Aorta (tissue), 5 donors: ENCODE measurements at regions not wholly inside any gene's neighbourhood (a gene's known extent, or its start where the extent isn't known, plus 50 kb on each side); places are given as distances from the start of the nearest gene placed in this dataset.

Experiments used
- ATAC-seq: fragments of 200-7000 bp; cut with Tn5 transposase; one replicate; pipeline ENCODE4 v1.9.1; 2022; ENCODE audit warnings: moderate library complexity; ENCODE audit not compliant: low FRiP score
- DNase-seq, 2 donors: peaks; one replicate each; pipeline ENCODE4 v3.0.0-alpha.2; 2020
- H3K27ac ChIP-seq, 2 donors: one replicate each; pipeline ENCODE4 v1.5.1; 2013; ENCODE audit warnings: low read length in 2 of 2, mild to moderate bottlenecking in 2 of 2, moderate library complexity in 2 of 2, control low read depth in 1 of 2, inconsistent platforms in 1 of 2, low read depth in 1 of 2
- H3K27me3 ChIP-seq, 2 donors: one replicate each; pipeline ENCODE4 v1.6.1; 2013; ENCODE audit warnings: control low read depth in 1 of 2, low read length in 1 of 2, mild to moderate bottlenecking in 1 of 2, moderate library complexity in 1 of 2; ENCODE audit not compliant: insufficient read depth in 2 of 2, control insufficient read depth in 1 of 2
- H3K36me3 ChIP-seq, 2 donors: one replicate each; pipeline ENCODE4 v1.6.1; 2013; ENCODE audit warnings: control low read depth in 1 of 2, low read length in 1 of 2, mild to moderate bottlenecking in 1 of 2; ENCODE audit not compliant: insufficient read depth in 2 of 2, control insufficient read depth in 1 of 2
- H3K4me1 ChIP-seq, 2 donors: one replicate each; pipeline ENCODE4 v1.6.1; 2013; ENCODE audit warnings: low read length in 2 of 2, control low read depth in 1 of 2, mild to moderate bottlenecking in 1 of 2, moderate library complexity in 1 of 2; ENCODE audit not compliant: insufficient read depth in 2 of 2, control insufficient read depth in 1 of 2
- H3K4me3 ChIP-seq, 2 donors: one replicate each; pipeline ENCODE4 v1.5.1; 2013; ENCODE audit warnings: low read length in 2 of 2, control low read depth in 1 of 2, mild to moderate bottlenecking in 1 of 2
- H3K9me3 ChIP-seq: one replicate; pipeline ENCODE4 v1.6.1; 2013; ENCODE audit warnings: mild to moderate bottlenecking, low read length; ENCODE audit not compliant: control insufficient read depth
- WGBS, 2 donors: extraction: QIAGEN DNeasy Blood & Tissue Kit; methylation state at CpG; one replicate each; pipeline ENCODE4 v1.1.7; 2013; 5-methylcytosine and 5-hydroxymethylcytosine counted together
- intact Hi-C, 2 donors: fragments of 100-400 bp; cut with DNase I; formaldehyde crosslinking; loops; one replicate each; pipeline versions ENCODE4 v1.14.2 to v1.15.0; 2022
- donor health status: healthy with polysubstance abuse.
- donor health status: Bipolar disorder and iron deficiency.
- donor health status: DM: no; HTN: no; CAD: no.
- donor health status: DM: no; HTN: no; CAD: no.
- donor health status: DM: yes; HTN: yes; CAD: no.

GRCh38 chr10:84811113-84811512 is 482.7 kb downstream of the CCSER2 start:
- no peak overlapping the region for H3K4me3 ChIP-seq
- ATAC-seq (no peak), DNase-seq (no peak)
- H3K27ac ChIP-seq, result no peak overlapping the region
- WGBS, 2 donors, result 63% methylated on average over 5 of the region's 5 CpGs
- intact Hi-C loops, result no loop called here
- H3K9me3 ChIP-seq, result peaks cover 1% of the 10 kb centered on the region
- no peaks in the 10 kb centered on the region for H3K4me1 ChIP-seq
- no peaks in the 10 kb centered on the region for H3K27me3 ChIP-seq
- H3K36me3 ChIP-seq, result no peaks in the 10 kb centered on the region

DNA sequence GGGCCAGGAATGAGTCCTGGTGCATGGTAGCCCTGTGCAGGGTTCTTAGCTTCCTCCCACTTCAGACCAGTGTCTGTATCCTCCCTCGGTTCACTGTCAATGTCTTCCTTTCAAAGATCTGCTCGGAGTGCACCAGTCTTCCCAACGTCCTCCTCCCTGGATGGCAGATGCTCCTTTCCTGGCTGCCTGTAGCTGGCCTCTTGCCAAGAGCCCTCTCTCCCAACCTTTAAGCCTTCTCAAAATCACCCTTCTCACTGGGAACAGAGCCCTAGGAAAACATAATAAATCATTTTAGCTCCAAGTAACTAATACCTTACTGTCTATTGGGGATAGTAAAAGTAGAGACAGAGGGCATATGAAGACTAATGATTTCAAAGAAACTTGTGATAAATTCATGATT is 490.6 kb downstream of the CCSER2 start:
- intact Hi-C loops, result no loop called here
- peaks cover 0 to 1% of the 10 kb centered on the region in 2 donors for H3K27me3 ChIP-seq
- WGBS, 2 donors, result 82 to 88% methylated on average over 3 of the region's 3 CpGs
- ATAC-seq (no peak), DNase-seq (no peak)
- H3K9me3 ChIP-seq, result peaks cover 2% of the 10 kb centered on the region
- H3K36me3 ChIP-seq, result no peaks in the 10 kb centered on the region
- no peaks in the 10 kb centered on the region for H3K4me1 ChIP-seq
- H3K4me3 ChIP-seq, result no peak overlapping the region
- no peak overlapping the region for H3K27ac ChIP-seq

DNA sequence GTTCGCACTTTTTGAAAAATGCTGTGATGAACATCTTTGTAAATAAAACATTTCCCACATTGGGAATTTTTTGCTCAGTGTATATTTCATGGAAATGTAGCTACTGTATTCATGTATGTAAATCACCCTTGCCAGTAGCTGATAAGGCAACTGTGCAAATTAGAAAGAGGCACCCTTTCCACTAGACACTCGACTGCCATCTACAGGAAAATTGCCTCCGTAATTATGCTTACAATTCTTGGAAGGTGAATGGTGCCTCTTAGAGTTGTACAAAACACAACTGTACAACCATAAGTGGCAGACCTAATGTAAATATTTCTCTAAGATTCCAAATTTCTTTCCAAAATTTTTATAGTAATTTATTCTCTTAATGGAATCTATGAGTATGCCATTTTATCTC is 491.7 kb downstream of the CCSER2 start:
- intact Hi-C loops, result no loop called here
- Histone ChIP-seq H3K27ac (no peak overlapping the region), H3K4me1 (no peaks in the 10 kb centered on the region), H3K36me3 (no peaks in the 10 kb centered on the region), H3K9me3 (peaks cover 2% of the 10 kb centered on the region), H3K27me3 (peaks cover 0 to 1% of the 10 kb centered on the region in 2 donors), H3K4me3 (no peak overlapping the region)
- ATAC-seq (no peak), DNase-seq (no peak)
- 67 to 69% methylated on average over 3 of the region's 3 CpGs for WGBS, 2 donors

- H3K27me3 ChIP-seq, result peaks cover 0 to 1% of the 10 kb centered on the region in 2 donors
- no peak overlapping the region for H3K4me3 ChIP-seq
- H3K27ac ChIP-seq, result no peak overlapping the region
- H3K9me3 ChIP-seq, result peaks cover 2% of the 10 kb centered on the region
- H3K4me1 ChIP-seq, result no peaks in the 10 kb centered on the region
- no peak for ATAC-seq
- intact Hi-C loops, result no loop called here
- WGBS, 2 donors, result 63 to 64% methylated on average over 2 of the region's 2 CpGs
- DNase-seq, result no peak
- H3K36me3 ChIP-seq, result no peaks in the 10 kb centered on the region
Observed at GRCh38 chr10:84820596-84820995, 492.2 kb downstream of the CCSER2 start.

- WGBS, 2 donors, result 66 to 69% methylated on average over 3 of the region's 3 CpGs
- ATAC-seq, result no peak
Observed at GRCh38 chr10:84822931-84823630, 494.7 kb downstream of the CCSER2 start.

DNA sequence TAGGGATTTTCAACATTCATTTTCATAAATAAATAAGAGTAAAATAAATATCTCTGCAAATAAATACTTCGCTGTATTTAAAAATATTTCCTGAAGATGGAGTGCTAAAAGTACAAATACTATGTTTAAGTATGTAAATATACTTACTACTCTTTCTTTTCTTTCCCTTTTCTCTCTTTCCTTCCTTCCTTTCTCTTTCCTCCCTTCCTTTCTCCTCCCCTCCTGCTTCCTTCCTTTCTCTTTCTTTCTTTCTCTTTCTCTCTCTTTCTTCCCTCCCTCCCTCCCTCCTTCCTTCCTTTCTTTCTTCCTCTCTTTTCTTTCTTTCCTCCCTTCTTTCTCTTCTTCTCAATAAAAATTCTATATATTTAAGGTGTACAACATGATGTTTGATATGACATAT is 496.1 kb downstream of the CCSER2 start:
- Histone ChIP-seq H3K9me3 (no peaks in the 10 kb centered on the region), H3K4me3 (no peak overlapping the region), H3K27ac (no peak overlapping the region), H3K36me3 (no peaks in the 10 kb centered on the region), H3K27me3 (no peaks in the 10 kb centered on the region), H3K4me1 (no peaks in the 10 kb centered on the region)
- ATAC-seq (no peak), DNase-seq (no peak)
- intact Hi-C loops, result no loop called here
- 93 to 97% methylated on average over 1 of the region's 1 CpG for WGBS, 2 donors

More at GRCh38 chr10:84822931-84823630, 494.7 kb downstream of the CCSER2 start:
- no peaks in the 10 kb centered on the region for H3K9me3 ChIP-seq
- no peak overlapping the region for H3K4me3 ChIP-seq
- intact Hi-C loops, result no loop called here
- H3K36me3 ChIP-seq, result no peaks in the 10 kb centered on the region
- H3K4me1 ChIP-seq, result no peaks in the 10 kb centered on the region
- no peak overlapping the region for H3K27ac ChIP-seq
- no peak for DNase-seq
- H3K27me3 ChIP-seq, result no peaks in the 10 kb centered on the region

DNA sequence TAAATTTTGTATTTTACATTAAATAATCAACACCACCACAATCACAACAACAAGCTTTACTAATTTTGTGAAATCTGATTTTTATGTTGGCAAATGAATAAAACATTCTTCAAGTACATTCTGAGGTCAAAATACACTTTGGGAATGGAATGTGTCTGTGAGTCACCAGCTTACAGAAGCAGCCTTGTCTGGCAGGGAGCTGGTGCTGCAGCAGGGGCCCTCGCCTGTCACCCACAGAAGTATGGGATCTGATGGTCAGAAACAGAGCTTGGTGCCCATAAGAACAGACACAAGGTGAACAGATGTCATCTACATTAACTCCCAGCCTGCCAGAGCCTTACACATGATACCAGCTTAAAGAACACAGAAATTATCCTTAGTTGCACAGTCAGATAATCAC is 496.9 kb downstream of the CCSER2 start:
- no peak for ATAC-seq
- intact Hi-C loops, result no loop called here
- WGBS, 2 donors, result 3 to 9% methylated on average over 1 of the region's 1 CpG

GRCh38 chr10:84826704-84827103 is 498.3 kb downstream of the CCSER2 start:
- WGBS, 2 donors, result 90 to 94% methylated on average over 3 of the region's 3 CpGs

More for the DNA sequence above, 496.9 kb downstream of the CCSER2 start:
- H3K4me1 ChIP-seq, result no peaks in the 10 kb centered on the region
- no peak overlapping the region for H3K4me3 ChIP-seq
- H3K27me3 ChIP-seq, result no peaks in the 10 kb centered on the region
- DNase-seq, result no peak
- H3K9me3 ChIP-seq, result no peaks in the 10 kb centered on the region
- H3K27ac ChIP-seq, result no peak overlapping the region
- no peaks in the 10 kb centered on the region for H3K36me3 ChIP-seq

GRCh38 chr10:84829131-84829530 is 500.7 kb downstream of the CCSER2 start:
- intact Hi-C loops, result no loop called here
- no peaks in the 10 kb centered on the region for H3K36me3 ChIP-seq
- H3K27me3 ChIP-seq, result no peaks in the 10 kb centered on the region
- no peaks in the 10 kb centered on the region for H3K9me3 ChIP-seq
- 81 to 82% methylated on average over 7 of the region's 7 CpGs for WGBS, 2 donors
- no peak overlapping the region for H3K27ac ChIP-seq
- no peaks in the 10 kb centered on the region for H3K4me1 ChIP-seq
- DNase-seq, result no peak
- no peak for ATAC-seq
- H3K4me3 ChIP-seq, result no peak overlapping the region

More at GRCh38 chr10:84826704-84827103, 498.3 kb downstream of the CCSER2 start:
- Histone ChIP-seq H3K4me3 (no peak overlapping the region), H3K9me3 (no peaks in the 10 kb centered on the region), H3K4me1 (no peaks in the 10 kb centered on the region), H3K36me3 (no peaks in the 10 kb centered on the region), H3K27ac (no peak overlapping the region), H3K27me3 (no peaks in the 10 kb centered on the region)
- intact Hi-C loops, result no loop called here
- DNase-seq, result no peak
- ATAC-seq, result no peak
